ENCODE measurements at regions not wholly inside any gene's neighbourhood (a gene's known extent, or its start where the extent isn't known, plus 50 kb on each side); places are given as distances from the start of the nearest gene placed in this dataset.

- Histone ChIP-seq H2AFZ (ENCODE audit: low read length) (no peak overlapping the region), H3K36me3 (ENCODE audit: insufficient read depth, low read length) (no peaks in the 10 kb centered on the region), H3K9ac (ENCODE audit: low read depth, low read length, poor library complexity, severe bottlenecking) (no peak overlapping the region), H4K20me1 (ENCODE audit: insufficient read depth, low read length, poor library complexity, severe bottlenecking) (no peaks in the 10 kb centered on the region), H3K9me3 (ENCODE audit: insufficient read depth, low read depth, low read length) (no peaks in the 10 kb centered on the region), H3K27me3 (ENCODE audit: insufficient read depth, low read length, poor library complexity, severe bottlenecking) (no peaks in the 10 kb centered on the region), H3K4me2 (ENCODE audit: low read depth, low read length, poor library complexity, severe bottlenecking) (no peak overlapping the region), H3F3A (ENCODE audit: low read depth) (no peaks in the 10 kb centered on the region), H3K4me1 (ENCODE audit: insufficient read depth, low read length, poor library complexity, severe bottlenecking) (no peaks in the 10 kb centered on the region), H3K9me2 (replicated peaks; ENCODE audit: low read depth, low read length) (no peaks in the 10 kb centered on the region), H3K4me3 (ENCODE audit: low read length, poor library complexity, severe bottlenecking) (no peak overlapping the region), H3K79me2 (ENCODE audit: insufficient read depth, low read length) (no peaks in the 10 kb centered on the region)
- TF ChIP-seq EZH2phosphoT487 (IDR thresholded peaks at IDR 0.05; ENCODE audit: borderline replicate concordance), result no peak
- TF ChIP-seq CTCF (conservative IDR thresholded peaks at IDR 0.05; ENCODE audit: low read length), result no peak
These were observed 340.9 kb upstream of the CHRM2 start for GRCh38 chr7:136527554-136527953.

GRCh38 chr7:136526408-136527105, 341.9 kb upstream of the CHRM2 start:
- H3K9ac ChIP-seq (ENCODE audit: low read depth, low read length, poor library complexity, severe bottlenecking), result no peak overlapping the region
- H3K9me2 ChIP-seq (replicated peaks; ENCODE audit: low read depth, low read length), result no peaks in the 10 kb centered on the region
- TF ChIP-seq CTCF (conservative IDR thresholded peaks at IDR 0.05; ENCODE audit: low read length), result no peak
- TF ChIP-seq EZH2phosphoT487 (IDR thresholded peaks at IDR 0.05; ENCODE audit: borderline replicate concordance), result no peak
- H3F3A ChIP-seq (ENCODE audit: low read depth), result no peaks in the 10 kb centered on the region
- H3K9me3 ChIP-seq (ENCODE audit: insufficient read depth, low read depth, low read length), result no peaks in the 10 kb centered on the region
- no peak overlapping the region for H2AFZ ChIP-seq (ENCODE audit: low read length)
- no peaks in the 10 kb centered on the region for H3K27me3 ChIP-seq (ENCODE audit: insufficient read depth, low read length, poor library complexity, severe bottlenecking)
- H3K79me2 ChIP-seq (ENCODE audit: insufficient read depth, low read length), result no peaks in the 10 kb centered on the region
- H3K4me1 ChIP-seq (ENCODE audit: insufficient read depth, low read length, poor library complexity, severe bottlenecking), result no peaks in the 10 kb centered on the region
- no peaks in the 10 kb centered on the region for H4K20me1 ChIP-seq (ENCODE audit: insufficient read depth, low read length, poor library complexity, severe bottlenecking)
- H3K36me3 ChIP-seq (ENCODE audit: insufficient read depth, low read length), result no peaks in the 10 kb centered on the region
- no peak overlapping the region for H3K4me2 ChIP-seq (ENCODE audit: low read depth, low read length, poor library complexity, severe bottlenecking)
- H3K4me3 ChIP-seq (ENCODE audit: low read length, poor library complexity, severe bottlenecking), result no peak overlapping the region

GRCh38 chr7:136523571-136523970, 344.9 kb upstream of the CHRM2 start:
- H3K36me3 ChIP-seq (ENCODE audit: insufficient read depth, low read length), result no peaks in the 10 kb centered on the region
- no peaks in the 10 kb centered on the region for H3K9me3 ChIP-seq (ENCODE audit: insufficient read depth, low read depth, low read length)
- no peaks in the 10 kb centered on the region for H3F3A ChIP-seq (ENCODE audit: low read depth)
- H3K4me2 ChIP-seq (ENCODE audit: low read depth, low read length, poor library complexity, severe bottlenecking), result no peak overlapping the region
- TF ChIP-seq CTCF (conservative IDR thresholded peaks at IDR 0.05; ENCODE audit: low read length) (no peak), EZH2phosphoT487 (IDR thresholded peaks at IDR 0.05; ENCODE audit: borderline replicate concordance) (no peak)
- H3K27me3 ChIP-seq (ENCODE audit: insufficient read depth, low read length, poor library complexity, severe bottlenecking), result no peaks in the 10 kb centered on the region
- no peaks in the 10 kb centered on the region for H3K79me2 ChIP-seq (ENCODE audit: insufficient read depth, low read length)
- no peak overlapping the region for H3K4me3 ChIP-seq (ENCODE audit: low read length, poor library complexity, severe bottlenecking)
- no peak overlapping the region for H2AFZ ChIP-seq (ENCODE audit: low read length)
- H4K20me1 ChIP-seq (ENCODE audit: insufficient read depth, low read length, poor library complexity, severe bottlenecking), result no peaks in the 10 kb centered on the region
- H3K9me2 ChIP-seq (replicated peaks; ENCODE audit: low read depth, low read length), result no peaks in the 10 kb centered on the region
- H3K4me1 ChIP-seq (ENCODE audit: insufficient read depth, low read length, poor library complexity, severe bottlenecking), result no peaks in the 10 kb centered on the region
- H3K9ac ChIP-seq (ENCODE audit: low read depth, low read length, poor library complexity, severe bottlenecking), result no peak overlapping the region

Measured in Loucy (cell line).